Uterus (tissue), 3 donors: ENCODE measurements at regions not wholly inside any gene's neighbourhood (a gene's known extent, or its start where the extent isn't known, plus 50 kb on each side); places are given as distances from the start of the nearest gene placed in this dataset.

ENCODE experiments used
- DNase-seq, 2 donors: peaks; one replicate each; pipeline ENCODE4 v3.0.0-alpha.2; 2019 to 2020
- H3K27ac ChIP-seq, 2 donors: fragments of 200-600 bp; sonication (generic); 1 replicate in 1 of 2; 2 replicates in 1 of 2; pipeline ENCODE4 v1.5.1; 2016 to 2018
- H3K27me3 ChIP-seq, 2 donors: fragments of 200-600 bp; sonication (generic); one replicate each; pipeline ENCODE4 v1.5.1; 2018 to 2019; ENCODE audit warnings: control low read depth in 1 of 2
- H3K36me3 ChIP-seq, 2 donors: fragments of 200-600 bp; sonication (generic); one replicate each; pipeline ENCODE4 v1.5.1; 2019; ENCODE audit warnings: control low read depth in 1 of 2
- H3K4me1 ChIP-seq, 2 donors: fragments of 200-600 bp; sonication (generic); one replicate each; pipeline ENCODE4 v1.5.1; 2018 to 2019; ENCODE audit warnings: control low read depth in 1 of 2
- H3K4me3 ChIP-seq, 2 donors: fragments of 200-600 bp; sonication (generic); 1 replicate in 1 of 2; 2 replicates in 1 of 2; pipeline ENCODE4 v1.5.1; 2018 to 2019; ENCODE audit warnings: mild to moderate bottlenecking in 1 of 2
- H3K9me3 ChIP-seq, 2 donors: fragments of 200-600 bp; sonication (generic); one replicate each; pipeline ENCODE4 v1.5.1; 2019; ENCODE audit warnings: control low read depth in 1 of 2
- CTCF ChIP-seq, 4 experiments: fragments of 200-600 bp in 2 of 4; fragments of 450-650 bp in 2 of 4; sonication (generic) in 2 of 4; IDR thresholded peaks; one replicate each; pipeline ENCODE4 v1.5.1; 2016 to 2019; ENCODE audit warnings: antibody characterized with exemption in 4 of 4, mild to moderate bottlenecking in 2 of 4, moderate library complexity in 1 of 4
- POLR2A ChIP-seq, 2 donors: fragments of 450-650 bp; IDR thresholded peaks; one replicate each; pipeline ENCODE4 v1.6.1; 2016; ENCODE audit warnings: antibody characterized with exemption in 2 of 2, mild to moderate bottlenecking in 1 of 2, moderate library complexity in 1 of 2
- intact Hi-C: fragments of 100-400 bp; cut with DNase I; formaldehyde crosslinking; loops from one replicate; pipeline ENCODE4 v1.15.1; 2023; ENCODE audit warnings: low total_unique reads
- donor health status: DM: yes; HTN: yes; CAD: no.

GRCh38 chr11:23490557-23491235, 630.4 kb upstream of the CCDC179 start:
- TF ChIP-seq CTCF (IDR thresholded peaks at IDR 0.05): no peak
- no peak for TF ChIP-seq POLR2A (IDR thresholded peaks at IDR 0.05)
- no peak overlapping the region for H3K4me3 ChIP-seq
- intact Hi-C loops: no loop called here
- H3K27me3 ChIP-seq: no peaks in the 10 kb centered on the region
- no peaks in the 10 kb centered on the region for H3K4me1 ChIP-seq
- no peaks in the 10 kb centered on the region for H3K36me3 ChIP-seq
- DNase-seq: no peak
- no peaks in the 10 kb centered on the region for H3K9me3 ChIP-seq
- no peak overlapping the region for H3K27ac ChIP-seq

- Histone ChIP-seq H3K4me3 (no peak overlapping the region), H3K9me3 (no peaks in the 10 kb centered on the region), H3K4me1 (no peaks in the 10 kb centered on the region), H3K27me3 (no peaks in the 10 kb centered on the region), H3K27ac (no peak overlapping the region), H3K36me3 (no peaks in the 10 kb centered on the region)
- DNase-seq: no peak
- intact Hi-C loops: no loop called here
- TF ChIP-seq CTCF (IDR thresholded peaks at IDR 0.05): no peak
- no peak for TF ChIP-seq POLR2A (IDR thresholded peaks at IDR 0.05)
Observed at GRCh38 chr11:23494981-23495380, 634.7 kb upstream of the CCDC179 start.

- H3K36me3 ChIP-seq: no peaks in the 10 kb centered on the region
- no peak for DNase-seq
- no peaks in the 10 kb centered on the region for H3K27me3 ChIP-seq
- intact Hi-C loops: no loop called here
- H3K9me3 ChIP-seq: no peaks in the 10 kb centered on the region
- no peak for TF ChIP-seq CTCF (IDR thresholded peaks at IDR 0.05)
- TF ChIP-seq POLR2A (IDR thresholded peaks at IDR 0.05): no peak
- no peaks in the 10 kb centered on the region for H3K4me1 ChIP-seq
- no peak overlapping the region for H3K27ac ChIP-seq
- no peak overlapping the region for H3K4me3 ChIP-seq
Observed at GRCh38 chr11:23496340-23496739, 636.1 kb upstream of the CCDC179 start.

- intact Hi-C loops: no loop called here
- DNase-seq: no peak
- Histone ChIP-seq H3K9me3 (no peaks in the 10 kb centered on the region), H3K36me3 (no peaks in the 10 kb centered on the region), H3K27ac (no peak overlapping the region), H3K27me3 (no peaks in the 10 kb centered on the region), H3K4me3 (no peak overlapping the region), H3K4me1 (no peaks in the 10 kb centered on the region)
- no peak for TF ChIP-seq CTCF (IDR thresholded peaks at IDR 0.05)
- TF ChIP-seq POLR2A (IDR thresholded peaks at IDR 0.05): no peak
Observed at GRCh38 chr11:23497040-23497439, 636.8 kb upstream of the CCDC179 start.

GRCh38 chr11:23502389-23502788, 642.1 kb upstream of the CCDC179 start:
- Histone ChIP-seq H3K36me3 (no peaks in the 10 kb centered on the region), H3K27ac (no peak overlapping the region), H3K9me3 (no peaks in the 10 kb centered on the region), H3K27me3 (no peaks in the 10 kb centered on the region), H3K4me3 (no peak overlapping the region), H3K4me1 (no peaks in the 10 kb centered on the region)
- no peak for DNase-seq
- intact Hi-C loops: no loop called here
- TF ChIP-seq POLR2A (IDR thresholded peaks at IDR 0.05): no peak
- no peak for TF ChIP-seq CTCF (IDR thresholded peaks at IDR 0.05)
